Keratinocyte (primary cell): ENCODE measurements at regions not wholly inside any gene's neighbourhood (a gene's known extent, or its start where the extent isn't known, plus 50 kb on each side); places are given as distances from the start of the nearest gene placed in this dataset.

Source experiments
- DNase-seq: peaks from one replicate; pipeline ENCODE4 v3.0.0-alpha.2; 2011; ENCODE audit warnings: low read depth, missing footprints, low spot score
- FAIRE-seq: peaks from 2 replicates; lab custom pipeline; 2011; peaks lifted over from hg19 to GRCh38; lab: Jason Lieb, UNC
- H2AFZ ChIP-seq: 2 replicates; pipeline ENCODE4 v1.6.0; 2012; ENCODE audit warnings: low read length, control low read depth, inconsistent platforms; ENCODE audit not compliant: control insufficient read depth
- H3K27ac ChIP-seq: 2 replicates; pipeline ENCODE4 v1.5.1; 2011; ENCODE audit warnings: low read length; ENCODE audit not compliant: control insufficient read depth, insufficient read depth
- H3K27me3 ChIP-seq: 3 replicates; pipeline ENCODE4 v1.6.0; 2011; ENCODE audit warnings: low read length; ENCODE audit not compliant: control insufficient read depth, insufficient read depth; ENCODE audit errors: extremely low read depth
- H3K36me3 ChIP-seq, 2 experiments: 2 replicates in 1 of 2; 3 replicates in 1 of 2; pipeline ENCODE4 v1.5.1; 2011; ENCODE audit warnings: low read length in 2 of 2, mild to moderate bottlenecking in 1 of 2; ENCODE audit not compliant: control insufficient read depth in 2 of 2, insufficient read depth in 2 of 2; ENCODE audit errors: extremely low read depth in 1 of 2
- H3K4me1 ChIP-seq: 3 replicates; pipeline ENCODE4 v1.5.1; 2011; ENCODE audit warnings: low read length; ENCODE audit not compliant: control insufficient read depth, insufficient read depth; ENCODE audit errors: extremely low read depth
- H3K4me2 ChIP-seq: 3 replicates; pipeline ENCODE4 v1.6.0; 2011; ENCODE audit warnings: low read depth, low read length; ENCODE audit not compliant: control insufficient read depth, insufficient read depth; ENCODE audit errors: extremely low read depth
- H3K4me3 ChIP-seq, 3 experiments: fragments of 200-600 bp in 1 of 3; sonication (generic) in 1 of 3; 2 replicates in 2 of 3; 3 replicates in 1 of 3; pipeline ENCODE4 v1.5.1; 2011 to 2016; ENCODE audit warnings: low read length in 3 of 3, mild to moderate bottlenecking in 3 of 3, control low read depth in 2 of 3, inconsistent platforms in 1 of 3, low read depth in 1 of 3, mixed read lengths in 1 of 3, mixed run types in 1 of 3, moderate library complexity in 1 of 3; ENCODE audit not compliant: control insufficient read depth in 2 of 3, insufficient read depth in 2 of 3; ENCODE audit errors: extremely low read depth in 1 of 3
- H3K79me2 ChIP-seq: 2 replicates; pipeline ENCODE4 v1.6.0; 2012; ENCODE audit warnings: low read length; ENCODE audit not compliant: control insufficient read depth, insufficient read depth
- H3K9ac ChIP-seq: 3 replicates; pipeline ENCODE4 v1.6.0; 2011; ENCODE audit warnings: low read length; ENCODE audit not compliant: control insufficient read depth, insufficient read depth; ENCODE audit errors: extremely low read depth
- H3K9me1 ChIP-seq: 3 replicates; pipeline ENCODE4 v1.6.0; 2011; ENCODE audit warnings: low read length; ENCODE audit not compliant: control insufficient read depth, insufficient read depth; ENCODE audit errors: extremely low read depth
- H3K9me3 ChIP-seq: 2 replicates; pipeline ENCODE4 v1.5.1; 2012; ENCODE audit warnings: low read depth, low read length; ENCODE audit not compliant: control insufficient read depth
- H4K20me1 ChIP-seq: 3 replicates; pipeline ENCODE4 v1.6.0; 2011; ENCODE audit warnings: low read length; ENCODE audit not compliant: control insufficient read depth, insufficient read depth; ENCODE audit errors: extremely low read depth
- CTCF ChIP-seq, 3 experiments: IDR thresholded peaks in 1 of 3; conservative IDR thresholded peaks in 1 of 3; optimal IDR thresholded peaks in 1 of 3; 2 replicates in 2 of 3; 3 replicates in 1 of 3; pipeline versions ENCODE3 to v1.5.1; 2011; ENCODE audit warnings: low read length in 3 of 3, mild to moderate bottlenecking in 3 of 3, moderate library complexity in 2 of 3, control low read depth in 1 of 3, inconsistent platforms in 1 of 3; ENCODE audit not compliant: insufficient read depth in 2 of 3; ENCODE audit errors: extremely low read depth in 1 of 3
- EZH2 ChIP-seq: IDR thresholded peaks from one replicate; pipeline ENCODE4 v1.6.1; 2012; ENCODE audit warnings: inconsistent platforms, mild to moderate bottlenecking, low read length, moderate library complexity
- dilution Hi-C: fragments of 300-500 bp; cut with MboI; formaldehyde crosslinking; loops from one replicate; pipeline ENCODE4 v1.7.0; 2020; ENCODE audit warnings: low sequenced_read_pairs; ENCODE audit not compliant: extremely low pct_ligation_motif_present

GRCh38 chr4:68738036-68738435 lies 67.6 kb upstream of the UGT2B15 start:
- no peaks in the 10 kb centered on the region for H3K79me2 ChIP-seq
- DNase-seq (no peak), FAIRE-seq (no peak)
- no peaks in the 10 kb centered on the region for H3K9me1 ChIP-seq
- no peaks in the 10 kb centered on the region for H4K20me1 ChIP-seq
- H3K9ac ChIP-seq, result no peak overlapping the region
- H3K36me3 ChIP-seq, result no peaks in the 10 kb centered on the region
- dilution Hi-C loops, result no loop called here
- no peaks in the 10 kb centered on the region for H3K27me3 ChIP-seq
- no peak for TF ChIP-seq EZH2
- TF ChIP-seq CTCF (optimal IDR thresholded peaks at IDR 0.05 in 1 of 3, IDR thresholded peaks at IDR 0.05 in 1 of 3, conservative IDR thresholded peaks at IDR 0.05 in 1 of 3; ENCODE audit: extremely low read depth in 1 of 3, insufficient read depth in 2 of 3, low read length in 3 of 3), result no peak
- no peaks in the 10 kb centered on the region for H3K9me3 ChIP-seq
- H3K4me3 ChIP-seq, result no peak overlapping the region
- no peaks in the 10 kb centered on the region for H3K4me1 ChIP-seq
- H3K27ac ChIP-seq, result no peak overlapping the region
- H2AFZ ChIP-seq, result no peak overlapping the region
- H3K4me2 ChIP-seq, result no peak overlapping the region

GRCh38 chr4:68744368-68744767 lies 71.4 kb upstream of the UGT2B10 start:
- DNase-seq, result no peak

More at GRCh38 chr4:68744368-68744767, 71.4 kb upstream of the UGT2B10 start:
- Histone ChIP-seq H3K4me1 (no peaks in the 10 kb centered on the region), H3K36me3 (no peaks in the 10 kb centered on the region), H4K20me1 (no peaks in the 10 kb centered on the region), H3K9me3 (no peaks in the 10 kb centered on the region), H2AFZ (no peak overlapping the region), H3K79me2 (no peaks in the 10 kb centered on the region), H3K9ac (no peak overlapping the region), H3K4me3 (no peak overlapping the region), H3K9me1 (no peaks in the 10 kb centered on the region), H3K27ac (no peak overlapping the region), H3K4me2 (no peak overlapping the region), H3K27me3 (no peaks in the 10 kb centered on the region)
- TF ChIP-seq EZH2, result no peak
- TF ChIP-seq CTCF (optimal IDR thresholded peaks at IDR 0.05 in 1 of 3, IDR thresholded peaks at IDR 0.05 in 1 of 3, conservative IDR thresholded peaks at IDR 0.05 in 1 of 3; ENCODE audit: extremely low read depth in 1 of 3, insufficient read depth in 2 of 3, low read length in 3 of 3), result no peak
- dilution Hi-C loops, result no loop called here
- no peak for FAIRE-seq
